Coronary artery (tissue), 2 donors: ENCODE measurements at regions not wholly inside any gene's neighbourhood (a gene's known extent, or its start where the extent isn't known, plus 50 kb on each side); places are given as distances from the start of the nearest gene placed in this dataset.

Experiments
- DNase-seq: peaks from one replicate; pipeline ENCODE4 v3.0.0-alpha.2; 2017; ENCODE audit warnings: low spot score
- H3K27ac ChIP-seq, 2 donors: fragments of 200-600 bp; sonication (generic); one replicate each; pipeline ENCODE4 v1.5.1; 2016 to 2019
- H3K4me3 ChIP-seq: fragments of 200-600 bp; sonication (generic); 2 replicates; pipeline ENCODE4 v1.5.1; 2016; ENCODE audit warnings: mild to moderate bottlenecking, moderate library complexity
- TF ChIP-seq, protein P1 (sequence below): fragments of 200-600 bp; sonication (generic); IDR thresholded peaks from one replicate; pipeline ENCODE4 v1.5.1; 2019; ENCODE audit warnings: antibody characterized with exemption

DNA sequence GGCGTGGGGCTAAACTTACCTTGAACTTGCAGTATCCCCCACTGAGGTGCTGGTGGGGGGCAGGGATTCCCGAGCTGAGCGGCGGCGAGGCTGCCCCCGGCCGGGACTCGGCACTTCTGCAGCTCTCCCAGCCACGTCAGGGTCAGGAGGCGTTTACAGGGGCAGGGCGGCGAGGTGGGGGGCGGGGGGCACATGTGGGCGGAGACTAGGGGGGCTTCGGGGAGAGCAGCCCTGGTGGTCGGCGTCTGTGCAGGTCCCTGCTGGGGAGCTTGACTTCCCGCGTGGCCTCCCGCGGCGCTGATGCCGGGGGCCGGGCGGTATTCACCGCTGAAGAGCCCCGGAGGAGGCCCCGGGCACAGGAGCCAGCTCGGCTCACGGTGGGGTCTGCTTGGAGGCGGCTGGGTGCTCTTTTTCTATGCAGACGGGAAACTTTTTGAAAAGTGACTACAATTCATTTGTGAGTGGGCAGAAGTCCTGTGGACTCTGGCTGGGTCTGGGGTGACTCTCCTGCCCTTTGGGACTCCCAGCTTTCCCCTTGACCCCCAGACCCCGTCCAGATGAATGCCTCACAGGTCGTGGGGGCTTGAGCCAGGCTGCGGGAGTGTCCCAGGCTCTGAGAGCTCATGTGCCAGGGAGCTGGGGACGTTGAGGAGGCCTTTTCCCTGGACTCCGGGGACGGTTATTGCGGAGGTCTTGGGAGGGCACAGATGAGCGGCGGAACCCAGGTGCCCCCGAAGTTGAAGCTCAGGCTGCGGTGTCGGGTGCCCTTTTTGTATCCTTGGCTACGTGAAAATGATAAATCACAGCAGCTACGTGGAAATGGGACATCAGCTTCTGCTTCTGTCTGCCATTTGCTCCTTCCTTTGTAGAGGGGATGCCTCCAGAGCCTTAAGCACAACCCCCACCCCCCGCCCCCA is 75.9 kb upstream of the GATA5 start:
- TF ChIP-seq, protein P1, sequence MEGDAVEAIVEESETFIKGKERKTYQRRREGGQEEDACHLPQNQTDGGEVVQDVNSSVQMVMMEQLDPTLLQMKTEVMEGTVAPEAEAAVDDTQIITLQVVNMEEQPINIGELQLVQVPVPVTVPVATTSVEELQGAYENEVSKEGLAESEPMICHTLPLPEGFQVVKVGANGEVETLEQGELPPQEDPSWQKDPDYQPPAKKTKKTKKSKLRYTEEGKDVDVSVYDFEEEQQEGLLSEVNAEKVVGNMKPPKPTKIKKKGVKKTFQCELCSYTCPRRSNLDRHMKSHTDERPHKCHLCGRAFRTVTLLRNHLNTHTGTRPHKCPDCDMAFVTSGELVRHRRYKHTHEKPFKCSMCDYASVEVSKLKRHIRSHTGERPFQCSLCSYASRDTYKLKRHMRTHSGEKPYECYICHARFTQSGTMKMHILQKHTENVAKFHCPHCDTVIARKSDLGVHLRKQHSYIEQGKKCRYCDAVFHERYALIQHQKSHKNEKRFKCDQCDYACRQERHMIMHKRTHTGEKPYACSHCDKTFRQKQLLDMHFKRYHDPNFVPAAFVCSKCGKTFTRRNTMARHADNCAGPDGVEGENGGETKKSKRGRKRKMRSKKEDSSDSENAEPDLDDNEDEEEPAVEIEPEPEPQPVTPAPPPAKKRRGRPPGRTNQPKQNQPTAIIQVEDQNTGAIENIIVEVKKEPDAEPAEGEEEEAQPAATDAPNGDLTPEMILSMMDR = no peak
- Histone ChIP-seq H3K4me3 (peak overlapping the region; percentile 73), H3K27ac (peak overlapping the region; percentile 77 to 91)
- no peak for DNase-seq

DNA sequence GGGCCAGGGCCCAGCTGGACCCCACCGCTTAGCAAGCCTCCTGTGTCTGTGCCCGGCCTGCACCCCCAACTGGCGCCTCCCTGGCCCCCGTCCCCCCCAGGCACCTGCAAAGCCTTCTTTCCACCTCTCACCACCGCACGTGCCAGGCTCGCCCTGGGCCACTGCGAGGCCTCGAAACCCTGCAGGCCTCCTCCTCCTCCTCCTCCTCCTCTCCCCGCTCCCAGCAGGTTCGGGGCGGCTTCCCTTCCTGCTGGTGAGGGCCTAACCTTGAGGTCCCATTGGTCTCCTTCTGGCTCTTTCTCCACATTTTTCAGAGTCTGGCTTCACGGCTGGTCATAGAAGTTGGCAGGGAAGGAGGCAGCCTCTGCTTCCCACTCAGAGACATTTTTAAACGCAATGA is 76.8 kb upstream of the GATA5 start:
- TF ChIP-seq, protein P1 = no peak
- Histone ChIP-seq H3K4me3 (peak overlapping the region; percentile 73), H3K27ac (peak overlapping the region in 1 of 2 donors; percentile 91)
- no peak for DNase-seq

DNA sequence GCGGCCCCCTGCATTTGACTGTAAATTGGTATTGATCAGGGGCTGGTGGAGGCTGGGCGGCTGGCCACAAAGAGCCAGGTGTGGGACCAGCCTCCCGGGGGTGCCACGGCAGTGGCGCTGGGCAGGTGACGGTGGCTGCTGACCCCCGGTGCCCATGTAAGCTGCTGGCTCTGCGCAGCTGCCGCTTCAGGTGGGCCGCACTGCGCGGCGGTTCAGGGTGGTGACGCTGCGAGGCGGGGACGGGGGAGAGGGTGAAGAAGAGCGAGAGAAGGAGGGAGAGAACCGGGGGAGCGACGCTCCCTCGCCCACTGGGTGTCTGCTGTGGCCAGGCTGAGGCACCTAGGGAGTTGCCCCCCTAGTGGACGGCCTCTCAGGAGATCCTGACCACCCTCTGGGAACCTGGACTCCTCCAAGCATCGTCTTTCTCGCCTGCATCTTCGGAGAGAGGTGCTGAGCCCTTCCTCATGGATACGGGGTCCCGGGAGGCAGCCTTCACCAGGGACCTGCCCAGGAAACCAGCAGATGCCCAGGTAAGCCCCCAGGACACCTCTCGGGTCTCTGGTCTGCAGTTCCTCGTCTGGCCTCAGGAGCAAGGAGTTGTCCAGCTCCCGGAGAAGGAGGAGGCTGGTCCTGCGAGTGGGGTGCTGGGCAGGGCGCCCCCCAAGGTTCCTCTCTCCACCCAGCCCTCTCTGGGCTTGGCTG is 77.5 kb upstream of the GATA5 start:
- no peak overlapping the region for H3K4me3 ChIP-seq
- peak overlapping the region in 1 of 2 donors; percentile 11 for H3K27ac ChIP-seq
- TF ChIP-seq, protein P1 = no peak
- no peak for DNase-seq

- H3K27ac ChIP-seq = no peak overlapping the region
- TF ChIP-seq, protein P1 = no peak
- no peak for DNase-seq
- no peak overlapping the region for H3K4me3 ChIP-seq
Measured at GRCh38 chr20:62553838-62554161, 78.0 kb upstream of the GATA5 start.

DNA sequence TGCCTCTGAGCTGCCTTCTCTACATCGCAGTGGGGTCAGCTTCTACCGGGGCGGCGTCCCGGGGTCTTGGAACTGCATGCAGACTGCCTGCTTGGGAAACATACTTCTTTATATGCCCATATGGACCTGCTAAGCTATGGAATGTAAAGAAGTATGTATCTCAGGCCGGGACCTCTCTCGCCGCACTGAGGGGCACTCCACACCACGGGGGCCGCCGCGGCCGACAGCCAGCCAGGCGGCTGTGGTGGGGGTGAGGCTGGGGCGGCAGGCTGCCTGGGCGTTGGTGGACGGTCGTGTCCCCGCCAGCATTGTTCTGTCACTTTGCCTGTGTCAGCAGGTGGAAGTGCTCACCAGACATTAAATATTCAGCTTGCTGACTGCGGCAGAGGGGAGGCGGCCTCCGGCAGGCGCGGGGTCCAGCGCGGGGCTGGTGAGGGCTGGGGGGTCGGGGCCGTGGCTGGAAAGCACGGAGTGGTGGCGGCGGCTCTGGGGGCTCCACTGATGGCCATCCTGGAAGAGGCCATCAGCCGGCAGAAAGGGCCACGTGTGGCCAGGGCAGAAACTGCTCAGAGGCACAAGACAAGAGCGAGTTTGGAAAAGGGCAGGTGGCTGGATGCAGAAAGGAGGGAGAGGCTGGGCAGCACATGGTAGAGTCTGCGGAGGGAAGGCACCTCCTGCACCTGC is 78.6 kb upstream of the GATA5 start:
- Histone ChIP-seq H3K27ac (no peak overlapping the region), H3K4me3 (no peak overlapping the region)
- TF ChIP-seq, protein P1 = no peak
- DNase-seq = no peak

DNA sequence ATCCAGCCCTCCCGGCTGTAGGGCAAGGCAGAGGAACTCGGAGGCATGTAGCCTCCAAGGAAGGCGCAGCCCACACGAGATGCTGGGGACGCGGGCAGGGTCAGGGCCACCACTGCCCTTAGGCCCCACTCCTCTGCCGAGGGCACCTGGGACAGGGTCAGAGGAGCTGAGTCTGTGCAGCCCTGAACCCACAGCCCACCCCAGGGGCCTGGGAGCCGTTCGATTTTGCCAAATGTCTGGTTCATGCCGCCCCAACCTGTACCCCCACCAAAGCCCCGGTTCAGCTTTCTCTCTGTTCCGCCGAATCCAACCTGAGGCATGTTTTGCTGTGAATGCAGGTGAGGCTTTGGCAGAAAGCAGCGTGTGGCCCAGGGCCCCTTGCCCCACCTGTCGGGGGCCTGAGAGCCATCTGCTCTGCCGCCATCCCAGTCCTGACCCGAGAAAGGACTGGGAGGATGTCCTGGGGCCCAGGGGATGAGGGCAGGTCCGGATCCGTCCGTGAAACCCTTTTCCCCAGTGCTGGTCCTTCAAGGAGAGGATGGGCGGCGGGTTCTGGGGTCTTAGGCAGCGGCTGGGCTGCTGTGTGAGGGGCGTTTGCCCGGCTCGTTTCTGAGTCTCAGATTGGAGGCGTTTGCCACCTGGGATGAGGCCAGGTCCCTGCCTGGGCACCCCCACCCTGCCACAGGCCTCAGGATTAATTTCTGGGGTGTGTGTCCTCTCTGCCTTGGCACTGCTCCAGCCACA is 79.3 kb upstream of the GATA5 start:
- Histone ChIP-seq H3K4me3 (no peak overlapping the region), H3K27ac (no peak overlapping the region)
- TF ChIP-seq, protein P1 = no peak
- no peak for DNase-seq
